Putamen (tissue), 1 donor: ENCODE measurements at regions not wholly inside any gene's neighbourhood (a gene's known extent, or its start where the extent isn't known, plus 50 kb on each side); places are given as distances from the start of the nearest gene placed in this dataset.

ENCODE experiments used
- DNase-seq: peaks from one replicate; pipeline ENCODE4 v3.0.0-alpha.2; 2016; ENCODE audit warnings: low spot score

DNA sequence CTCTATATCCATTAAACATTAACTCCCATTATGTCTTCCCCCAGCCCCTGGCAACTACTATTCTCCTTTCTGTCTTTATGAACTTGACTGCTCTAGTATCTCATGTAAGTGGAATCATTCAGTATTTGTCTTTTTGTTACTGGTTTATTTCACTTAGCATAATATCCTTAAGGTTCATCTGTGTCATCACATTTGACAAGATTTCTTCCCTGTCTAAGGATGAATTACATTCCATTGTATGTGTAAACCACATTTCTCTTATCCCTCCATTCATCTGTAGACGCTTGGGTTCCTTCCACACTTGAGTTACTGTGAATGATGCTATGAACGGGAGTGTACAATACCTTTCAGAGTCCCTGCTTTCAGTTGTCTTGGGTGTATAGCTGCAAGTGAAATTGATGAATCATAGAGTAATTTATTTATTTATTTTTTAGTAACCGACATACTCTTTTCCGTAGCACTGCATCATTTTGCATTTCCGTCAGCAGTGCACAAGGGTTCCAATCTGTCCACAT is 399.7 kb upstream of the RBFOX1 start:
- no peak for DNase-seq

- no peak for DNase-seq
Observed at GRCh38 chr16:6929868-6930267, 402.8 kb upstream of the RBFOX1 start.

- no peak for DNase-seq
Observed at GRCh38 chr16:6926762-6927161, 405.9 kb upstream of the RBFOX1 start.

DNA sequence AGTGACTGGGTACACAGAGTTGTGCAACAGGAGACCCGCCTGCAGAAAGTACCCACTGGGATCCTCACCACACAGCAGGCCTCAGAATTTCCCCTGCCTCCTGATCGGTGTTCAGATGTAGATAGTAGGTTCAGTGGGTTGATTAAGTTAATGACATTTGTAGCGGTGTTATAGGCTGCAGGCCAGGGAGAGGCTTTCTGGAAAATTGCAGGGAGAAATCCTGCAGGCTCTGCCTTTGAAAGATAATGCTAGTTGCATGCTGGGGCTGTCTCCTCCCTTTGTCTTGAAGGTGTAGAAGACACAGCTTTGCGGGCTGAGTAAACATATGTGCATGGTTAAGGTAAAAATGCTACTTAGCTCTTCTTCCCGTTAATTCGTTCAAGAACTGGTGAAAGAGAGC is 406.3 kb upstream of the RBFOX1 start:
- DNase-seq = no peak

- DNase-seq = no peak
Observed at GRCh38 chr16:6918646-6919045, 414.0 kb upstream of the RBFOX1 start.

GRCh38 chr16:6916946-6917345 is 415.7 kb upstream of the RBFOX1 start:
- DNase-seq = no peak

- DNase-seq = no peak
Observed at GRCh38 chr16:6913566-6913965, 419.1 kb upstream of the RBFOX1 start.

DNA sequence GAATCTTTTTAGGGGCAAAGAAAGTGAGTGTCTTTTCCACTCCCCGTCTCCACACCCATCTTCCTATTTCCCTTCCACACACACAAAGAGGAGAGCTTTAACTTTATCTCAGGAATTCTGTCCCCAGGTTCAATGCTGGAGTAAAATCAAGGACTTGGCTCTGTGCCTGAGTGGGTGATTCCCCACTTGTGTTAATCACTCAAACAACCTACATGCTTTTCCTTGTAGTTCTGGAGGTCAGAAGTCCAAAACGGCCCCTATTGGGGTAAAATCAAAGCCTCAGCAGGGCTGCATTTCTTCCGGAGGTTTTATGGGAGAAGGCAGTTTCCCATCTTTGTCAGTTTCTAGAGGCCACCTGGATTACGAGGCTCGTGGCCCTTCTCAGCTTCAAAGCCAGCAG is 422.3 kb upstream of the RBFOX1 start:
- no peak for DNase-seq

DNA sequence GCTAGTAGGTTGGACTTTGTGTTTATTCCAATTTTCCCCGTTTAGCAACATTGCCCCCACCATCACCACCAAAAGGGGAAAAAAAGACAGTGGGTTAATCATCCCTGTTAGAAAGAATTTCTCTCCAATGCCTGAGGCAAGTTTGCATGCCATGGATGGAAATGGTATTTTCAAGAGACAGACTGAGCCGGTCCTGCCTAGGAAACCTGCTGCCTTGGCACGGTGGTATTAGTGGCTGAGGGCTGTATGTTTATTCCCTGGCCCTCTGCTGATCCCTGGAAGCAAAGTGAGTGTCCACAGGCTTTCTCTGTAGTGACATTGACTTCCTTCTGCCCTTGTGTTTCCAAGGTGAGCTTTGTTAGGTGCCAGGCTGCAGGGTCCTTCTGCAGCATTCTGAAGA is 427.0 kb upstream of the RBFOX1 start:
- no peak for DNase-seq

GRCh38 chr16:6903671-6904070 is 429.0 kb upstream of the RBFOX1 start:
- DNase-seq = no peak

DNA sequence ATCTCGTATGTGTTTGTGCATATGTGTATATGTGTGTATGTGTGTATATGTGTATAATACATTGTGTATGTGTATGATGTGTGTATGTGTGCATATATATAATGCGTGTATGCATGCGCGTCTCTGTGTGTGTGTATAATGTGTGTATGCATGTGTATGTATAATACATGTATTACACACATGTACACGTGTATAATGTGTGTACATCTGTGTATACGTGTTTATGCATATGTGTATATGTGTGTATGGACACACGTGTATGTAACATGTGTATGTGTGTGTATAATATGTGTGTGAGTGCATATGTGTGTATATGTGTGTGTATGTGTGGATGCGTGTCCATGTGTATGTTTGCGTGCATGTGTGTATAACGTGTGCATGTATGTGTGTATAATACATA is 433.7 kb upstream of the RBFOX1 start:
- no peak for DNase-seq

DNA sequence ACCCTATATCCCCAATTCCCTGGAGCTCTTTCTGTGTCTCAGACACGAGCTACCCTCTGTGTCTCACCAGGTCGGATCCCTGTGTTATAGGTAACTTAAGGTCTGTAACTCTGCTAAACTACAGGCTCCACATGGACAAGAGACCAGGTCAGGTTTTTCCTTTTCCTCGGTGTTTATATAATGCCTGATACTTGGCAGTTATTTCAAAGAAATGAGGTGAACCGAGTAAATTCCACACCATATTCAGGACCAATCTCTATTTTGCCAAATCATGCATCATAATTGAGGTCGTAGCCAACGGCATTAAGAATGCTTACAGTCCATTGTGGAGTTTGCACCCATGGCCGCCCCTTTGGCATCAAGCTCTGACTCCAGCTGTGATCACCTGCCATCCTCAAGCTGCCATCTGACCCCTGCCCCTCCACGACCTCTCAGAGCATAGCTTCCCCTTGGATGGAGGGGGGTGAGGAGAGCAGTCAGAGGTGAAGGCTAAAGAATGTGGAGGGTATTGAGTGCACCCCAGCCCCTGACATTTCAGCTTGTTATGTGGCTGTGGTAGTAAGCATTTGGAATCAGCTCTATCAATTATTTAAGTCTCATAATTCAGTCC is 434.7 kb upstream of the RBFOX1 start:
- no peak for DNase-seq

DNA sequence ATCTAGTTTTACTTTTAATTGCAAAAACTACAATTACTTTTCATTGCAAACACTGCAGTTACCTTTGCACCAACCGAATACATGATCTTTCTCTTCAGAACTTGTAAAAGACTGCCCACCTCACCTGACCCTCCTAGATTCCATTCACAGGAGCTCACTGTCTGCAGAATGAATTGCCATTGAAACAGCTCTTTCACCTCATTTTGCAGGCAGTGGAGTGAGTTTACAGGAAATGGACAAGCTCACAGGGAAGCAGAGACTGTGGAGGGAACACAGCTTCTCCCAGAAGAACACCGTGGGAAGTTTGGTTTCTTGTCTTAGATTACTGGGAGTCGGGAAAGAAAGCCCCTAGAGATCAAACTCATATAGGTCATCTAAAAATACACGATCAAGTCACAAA is 439.7 kb upstream of the RBFOX1 start:
- no peak for DNase-seq

DNA sequence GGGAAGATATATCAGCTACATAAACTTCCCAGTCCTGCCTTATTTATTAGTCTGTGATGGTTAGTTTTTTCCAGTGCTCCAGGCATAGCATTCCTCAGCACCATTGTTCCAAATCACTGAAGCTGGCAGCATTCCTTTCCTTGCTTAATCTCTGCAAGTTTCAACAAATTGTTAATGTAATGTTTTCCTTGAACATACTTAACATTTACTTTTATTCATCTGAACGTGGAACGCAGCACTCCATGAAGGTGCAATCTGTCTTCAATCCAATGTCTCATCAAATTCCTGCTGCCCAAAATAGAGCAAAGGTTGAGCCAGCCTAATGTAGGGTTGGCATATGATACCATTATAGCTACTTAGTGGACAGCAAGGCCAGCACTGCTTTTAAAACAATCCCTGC is 441.1 kb upstream of the RBFOX1 start:
- no peak for DNase-seq

- DNase-seq = no peak
Observed at GRCh38 chr16:6888531-6888930, 444.1 kb upstream of the RBFOX1 start.

DNA sequence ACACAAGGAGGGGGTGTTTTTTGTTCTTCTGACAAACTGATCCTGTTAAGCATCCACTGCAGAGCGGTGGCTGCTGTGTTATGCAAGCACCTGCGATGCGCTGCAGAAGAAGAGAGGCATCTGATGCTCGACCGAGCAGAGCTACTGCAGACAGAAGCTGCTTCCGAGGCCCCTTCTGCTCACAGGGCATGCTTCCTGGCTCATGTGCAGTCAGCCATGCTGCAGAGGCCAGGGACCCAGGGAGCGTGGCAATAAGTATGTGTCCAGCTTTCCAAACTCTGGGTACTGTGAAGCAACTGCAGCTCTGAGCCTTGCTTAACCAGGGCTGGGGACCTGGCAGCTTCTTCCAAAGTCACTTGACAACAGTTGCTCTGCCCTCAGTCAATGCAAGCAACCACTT is 448.6 kb upstream of the RBFOX1 start:
- peak; percentile 61 for DNase-seq

DNA sequence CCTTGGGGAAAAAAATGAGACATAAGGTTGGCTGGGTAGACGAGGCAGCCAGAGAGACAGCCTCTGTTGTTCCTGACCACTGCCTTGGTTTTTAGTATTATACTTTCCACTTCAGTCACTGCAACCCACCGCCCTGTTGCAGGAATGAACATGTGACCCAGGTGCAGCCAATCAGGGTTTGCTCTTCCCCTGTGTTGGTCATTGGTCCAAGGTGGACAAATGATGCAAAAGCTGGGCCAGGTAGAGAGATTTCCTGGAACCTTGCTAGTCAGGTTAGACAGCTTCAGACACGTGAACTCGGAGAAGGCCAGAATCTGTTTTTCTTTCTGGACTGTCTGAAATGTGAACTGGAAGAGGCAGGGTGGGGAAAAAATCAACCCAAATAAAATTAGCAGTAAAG is 452.4 kb upstream of the RBFOX1 start:
- no peak for DNase-seq

DNA sequence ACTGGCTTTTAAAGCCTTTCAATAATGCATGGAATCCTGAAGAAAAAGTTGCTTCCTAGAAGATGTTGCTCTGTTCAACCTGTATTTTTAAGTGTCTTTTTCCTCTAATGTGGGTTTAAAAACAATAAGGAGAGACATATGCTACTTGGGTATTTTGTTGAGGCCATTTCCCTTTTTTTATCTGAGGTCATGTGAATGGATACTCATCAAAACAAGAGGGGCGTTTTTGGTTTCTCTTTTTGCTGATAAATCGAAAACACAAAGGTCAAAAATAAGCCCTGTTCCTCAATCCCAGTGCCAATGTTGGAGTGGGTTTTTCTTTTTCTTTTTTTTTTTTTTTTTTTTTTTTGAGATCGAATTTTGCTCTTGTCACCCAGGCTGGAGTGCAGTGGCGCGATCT is 468.0 kb upstream of the RBFOX1 start:
- no peak for DNase-seq

DNA sequence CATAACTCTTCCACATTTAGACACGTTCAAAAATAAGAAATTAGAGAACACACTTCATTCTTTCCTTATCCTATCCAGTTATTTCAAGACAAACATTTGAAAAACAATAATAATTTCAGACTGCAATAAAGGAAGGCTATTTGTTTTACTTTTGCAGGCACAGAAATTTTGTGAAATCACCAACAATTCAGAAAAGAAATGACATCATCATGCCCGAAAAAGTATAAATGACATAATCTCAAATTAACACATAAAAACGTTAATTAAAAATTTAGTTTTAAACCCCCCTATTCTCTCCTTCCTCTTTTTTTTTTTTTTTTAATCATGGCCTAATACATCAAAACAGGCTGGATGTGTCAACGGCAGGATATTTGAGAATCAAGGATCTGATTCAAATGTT is 468.4 kb upstream of the RBFOX1 start:
- DNase-seq = no peak

GRCh38 chr16:6863135-6863534 is 469.5 kb upstream of the RBFOX1 start:
- no peak for DNase-seq

- DNase-seq = no peak
Observed at GRCh38 chr16:6861815-6862477, 470.7 kb upstream of the RBFOX1 start.

- no peak for DNase-seq
Observed at GRCh38 chr16:6861135-6861814, 471.4 kb upstream of the RBFOX1 start.

- DNase-seq = no peak
Observed at GRCh38 chr16:6857575-6857974, 475.1 kb upstream of the RBFOX1 start.
